SK-N-SH (cell line): ENCODE measurements at regions not wholly inside any gene's neighbourhood (a gene's known extent, or its start where the extent isn't known, plus 50 kb on each side); places are given as distances from the start of the nearest gene placed in this dataset.
"Not testable (repeated sequence)": the region's sequence is repeated elsewhere in the genome, so short reads cannot be mapped to it uniquely, and the experiment has no call there.

Experiments used
- CTCF ChIA-PET: fragments of 300-600, 350-600 bp; formaldehyde crosslinking; extraction: SDS; loops from one replicate; lab custom pipeline; 2021; lab: Yijun Ruan, JAX
- POLR2A ChIA-PET: fragments of 350-600 bp; sonication (Branson Sonifier 250); formaldehyde crosslinking; extraction: SDS; loops from one replicate; lab custom pipeline; 2020; ENCODE audit warnings: antibody characterized with exemption, inconsistent platforms; lab: Yijun Ruan, JAX
- DNase-seq: peaks from one replicate; pipeline ENCODE4 v3.0.0; 2012
- H2AFZ ChIP-seq: fragments of 200-600 bp; sonication (generic); 2 replicates; pipeline ENCODE4 v1.8.1; 2016; ENCODE audit warnings: antibody characterized with exemption, mild to moderate bottlenecking, low read depth
- H3F3A ChIP-seq: fragments of 200-600 bp; sonication (generic); replicated peaks from 2 replicates; pipeline ENCODE3; 2016; ENCODE audit warnings: antibody characterized with exemption, mild to moderate bottlenecking; ENCODE audit not compliant: insufficient read depth
- H3K27ac ChIP-seq, 2 experiments: fragments of 200-500 bp in 1 of 2; fragments of 200-600 bp in 1 of 2; sonication (Bioruptor generic) in 1 of 2; sonication (generic), shearing (Covaris generic) in 1 of 2; 2 replicates each; pipeline versions ENCODE4 v1.5.1 to v1.6.1; 2014 to 2016; ENCODE audit warnings: low read depth in 2 of 2, inconsistent platforms in 1 of 2, low read length in 1 of 2, mild to moderate bottlenecking in 1 of 2, mixed read lengths in 1 of 2
- H3K27me3 ChIP-seq: fragments of 200-600 bp; sonication (generic), shearing (Covaris generic); 2 replicates; pipeline ENCODE4 v1.6.1; 2016; ENCODE audit warnings: mixed run types; ENCODE audit not compliant: insufficient read depth
- H3K36me3 ChIP-seq, 2 experiments: fragments of 200-500 bp in 1 of 2; fragments of 200-600 bp in 1 of 2; sonication (Bioruptor generic) in 1 of 2; sonication (generic) in 1 of 2; replicated peaks in 1 of 2; 2 replicates each; pipeline versions ENCODE3 to v1.5.1; 2014 to 2016; ENCODE audit warnings: low read length in 1 of 2, mild to moderate bottlenecking in 1 of 2; ENCODE audit not compliant: insufficient read depth in 2 of 2, control insufficient read depth in 1 of 2
- H3K4me1 ChIP-seq, 2 experiments: fragments of 200-500 bp in 1 of 2; fragments of 200-600 bp in 1 of 2; sonication (Bioruptor generic) in 1 of 2; sonication (generic), shearing (Covaris generic) in 1 of 2; 2 replicates each; pipeline versions ENCODE4 v1.5.1 to v1.6.1; 2014 to 2016; ENCODE audit warnings: low read depth in 1 of 2, low read length in 1 of 2, mixed run types in 1 of 2; ENCODE audit not compliant: insufficient read depth in 2 of 2, control insufficient read depth in 1 of 2
- H3K4me2 ChIP-seq: fragments of 200-600 bp; sonication (generic), shearing (Covaris generic); 2 replicates; pipeline ENCODE4 v1.6.1; 2017; ENCODE audit warnings: mixed run types
- H3K4me3 ChIP-seq, 2 experiments: fragments of 200-500 bp in 1 of 2; fragments of 200-600 bp in 1 of 2; sonication (Bioruptor generic) in 1 of 2; sonication (generic), shearing (Covaris generic) in 1 of 2; 2 replicates each; pipeline versions ENCODE4 v1.5.1 to v1.8.1; 2014 to 2016; ENCODE audit warnings: low read depth in 2 of 2, inconsistent platforms in 1 of 2, low read length in 1 of 2, mild to moderate bottlenecking in 1 of 2, mixed read lengths in 1 of 2, moderate library complexity in 1 of 2
- H3K79me2 ChIP-seq: fragments of 200-600 bp; sonication (generic); 2 replicates; pipeline ENCODE4 v1.8.1; 2017; ENCODE audit warnings: mild to moderate bottlenecking; ENCODE audit not compliant: insufficient read depth
- H3K9ac ChIP-seq: fragments of 200-600 bp; sonication (generic); 2 replicates; pipeline ENCODE4 v1.6.1; 2017; ENCODE audit warnings: mixed run types
- H3K9me2 ChIP-seq: fragments of 200-600 bp; sonication (generic); 2 replicates; pipeline ENCODE4 v1.6.1; 2017; ENCODE audit warnings: mixed run types
- H3K9me3 ChIP-seq: fragments of 200-600 bp; sonication (generic); 2 replicates; pipeline ENCODE4 v1.6.1; 2017; ENCODE audit warnings: mixed run types, mild to moderate bottlenecking, moderate library complexity
- H4K20me1 ChIP-seq: fragments of 200-600 bp; sonication (generic); 2 replicates; pipeline ENCODE4 v1.6.1; 2017; ENCODE audit warnings: mild to moderate bottlenecking, mixed run types; ENCODE audit not compliant: insufficient read depth
- FOXM1 ChIP-seq: IDR thresholded peaks from 2 replicates; pipeline ENCODE4 v1.4.0; 2012; ENCODE audit warnings: low read depth, mild to moderate bottlenecking
- GATA2 ChIP-seq: sonication (generic); formaldehyde crosslinking; IDR thresholded peaks from 2 replicates; pipeline ENCODE4 v1.5.0; 2020; ENCODE audit warnings: mild to moderate bottlenecking, missing genetic modification reagents
- NRF1 ChIP-seq: IDR thresholded peaks from 2 replicates; pipeline ENCODE4 v1.6.1; 2012; ENCODE audit warnings: low read depth, mild to moderate bottlenecking, low read length
- RAD21 ChIP-seq: IDR thresholded peaks from 2 replicates; pipeline ENCODE4 v1.6.1; 2012; ENCODE audit warnings: mild to moderate bottlenecking, low read length
- RCOR1 ChIP-seq: fragments of 150-350 bp; IDR thresholded peaks from 2 replicates; pipeline ENCODE4 v1.6.1; 2017; ENCODE audit warnings: antibody characterized with exemption, low read length
- SMC3 ChIP-seq: IDR thresholded peaks from 2 replicates; pipeline ENCODE4 v1.6.1; 2012; ENCODE audit warnings: low read depth, low read length, improper control_type of control experiment
- WGBS: methylation state at CpG from one replicate; pipeline ENCODE4 v1.1.6; 2017; ENCODE audit warnings: low lambda C conversion rate; 5-methylcytosine and 5-hydroxymethylcytosine counted together
- TF ChIP-seq, protein P1 (sequence below): IDR thresholded peaks from 2 replicates; pipeline ENCODE4 v1.4.0; 2012; ENCODE audit warnings: low read depth
- TF ChIP-seq, protein P2 (sequence below): fragments of 200-600 bp; sonication (generic); IDR thresholded peaks from 2 replicates; pipeline ENCODE4 v1.6.1; 2017; ENCODE audit warnings: antibody characterized with exemption, mild to moderate bottlenecking, moderate library complexity
- TF ChIP-seq, protein P3 (sequence below): IDR thresholded peaks from 2 replicates; pipeline ENCODE4 v1.4.0; 2012; ENCODE audit warnings: low read depth, borderline replicate concordance
- TF ChIP-seq, protein P4 (sequence below): fragments of 150-350 bp; IDR thresholded peaks from 2 replicates; pipeline ENCODE4 v1.6.1; 2017; ENCODE audit warnings: antibody characterized with exemption, low read length, low read depth, borderline replicate concordance
- TF ChIP-seq, protein P5 (sequence below): IDR thresholded peaks from 2 replicates; pipeline ENCODE4 v1.4.0; 2012; ENCODE audit warnings: low read depth, borderline replicate concordance

DNA sequence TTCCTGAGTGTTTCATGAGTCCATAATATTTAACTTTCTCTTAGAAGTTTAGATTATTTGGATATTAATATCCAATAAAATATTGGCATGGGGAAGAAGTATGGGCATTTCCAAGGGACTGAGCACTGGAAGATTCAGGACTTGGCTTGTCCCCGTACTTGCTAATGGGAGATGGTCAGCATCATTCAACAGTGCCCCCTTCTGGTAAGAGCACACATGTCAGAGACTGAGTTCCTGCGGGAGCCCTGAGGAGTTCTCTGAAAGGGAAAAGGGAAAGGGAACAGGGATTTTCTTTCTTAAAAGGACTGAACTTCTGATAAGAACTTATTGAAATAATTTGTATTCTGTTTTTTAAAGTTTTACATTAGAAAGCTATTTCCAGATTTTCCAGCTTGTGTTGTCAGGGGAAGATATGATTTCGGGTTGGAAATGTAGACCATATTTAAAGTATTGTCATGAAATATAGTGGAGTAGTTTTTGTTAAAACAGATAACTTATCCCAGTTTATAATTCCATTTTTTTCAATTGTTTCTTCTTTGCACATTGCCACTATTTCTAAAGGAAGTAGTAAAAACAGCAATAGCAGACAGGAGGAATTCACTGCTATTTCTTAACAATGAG lies 59.8 kb upstream of the C12orf71 start:
- POLR2A ChIA-PET, result no interaction called here
- Histone ChIP-seq H3K9ac (no peak overlapping the region), H3K4me2 (no peak overlapping the region), H3K79me2 (no peaks in the 10 kb centered on the region), H3K9me3 (no peaks in the 10 kb centered on the region), H3K27me3 (no peaks in the 10 kb centered on the region), H4K20me1 (no peaks in the 10 kb centered on the region), H3K27ac (no peak overlapping the region), H3K36me3 (no peaks in the 10 kb centered on the region), H2AFZ (no peak overlapping the region), H3F3A (no peaks in the 10 kb centered on the region), H3K4me1 (no peaks in the 10 kb centered on the region), H3K9me2 (no peaks in the 10 kb centered on the region), H3K4me3 (no peak overlapping the region)
- WGBS, result 34% methylated on average over 3 of the region's 3 CpGs
- TF ChIP-seq GATA2 (no peak), SMC3 (peak; percentile 62), RAD21 (peak; percentile 77)
- TF ChIP-seq, protein P1, sequence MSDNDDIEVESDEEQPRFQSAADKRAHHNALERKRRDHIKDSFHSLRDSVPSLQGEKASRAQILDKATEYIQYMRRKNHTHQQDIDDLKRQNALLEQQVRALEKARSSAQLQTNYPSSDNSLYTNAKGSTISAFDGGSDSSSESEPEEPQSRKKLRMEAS, result peak; percentile 19; the same call in 1 of the 2 replicates
- TF ChIP-seq, protein P2, sequence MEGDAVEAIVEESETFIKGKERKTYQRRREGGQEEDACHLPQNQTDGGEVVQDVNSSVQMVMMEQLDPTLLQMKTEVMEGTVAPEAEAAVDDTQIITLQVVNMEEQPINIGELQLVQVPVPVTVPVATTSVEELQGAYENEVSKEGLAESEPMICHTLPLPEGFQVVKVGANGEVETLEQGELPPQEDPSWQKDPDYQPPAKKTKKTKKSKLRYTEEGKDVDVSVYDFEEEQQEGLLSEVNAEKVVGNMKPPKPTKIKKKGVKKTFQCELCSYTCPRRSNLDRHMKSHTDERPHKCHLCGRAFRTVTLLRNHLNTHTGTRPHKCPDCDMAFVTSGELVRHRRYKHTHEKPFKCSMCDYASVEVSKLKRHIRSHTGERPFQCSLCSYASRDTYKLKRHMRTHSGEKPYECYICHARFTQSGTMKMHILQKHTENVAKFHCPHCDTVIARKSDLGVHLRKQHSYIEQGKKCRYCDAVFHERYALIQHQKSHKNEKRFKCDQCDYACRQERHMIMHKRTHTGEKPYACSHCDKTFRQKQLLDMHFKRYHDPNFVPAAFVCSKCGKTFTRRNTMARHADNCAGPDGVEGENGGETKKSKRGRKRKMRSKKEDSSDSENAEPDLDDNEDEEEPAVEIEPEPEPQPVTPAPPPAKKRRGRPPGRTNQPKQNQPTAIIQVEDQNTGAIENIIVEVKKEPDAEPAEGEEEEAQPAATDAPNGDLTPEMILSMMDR, result peak; percentile 88
- CTCF ChIA-PET, result interaction anchor here (0.6 to 1.4 kb wide), 12 partner anchors 10 to 164 kb away, joined by 3 to 6 read pairs (median 3); no protein-coding TSS in a partner anchor
- DNase-seq, result peak; percentile 58

DNA sequence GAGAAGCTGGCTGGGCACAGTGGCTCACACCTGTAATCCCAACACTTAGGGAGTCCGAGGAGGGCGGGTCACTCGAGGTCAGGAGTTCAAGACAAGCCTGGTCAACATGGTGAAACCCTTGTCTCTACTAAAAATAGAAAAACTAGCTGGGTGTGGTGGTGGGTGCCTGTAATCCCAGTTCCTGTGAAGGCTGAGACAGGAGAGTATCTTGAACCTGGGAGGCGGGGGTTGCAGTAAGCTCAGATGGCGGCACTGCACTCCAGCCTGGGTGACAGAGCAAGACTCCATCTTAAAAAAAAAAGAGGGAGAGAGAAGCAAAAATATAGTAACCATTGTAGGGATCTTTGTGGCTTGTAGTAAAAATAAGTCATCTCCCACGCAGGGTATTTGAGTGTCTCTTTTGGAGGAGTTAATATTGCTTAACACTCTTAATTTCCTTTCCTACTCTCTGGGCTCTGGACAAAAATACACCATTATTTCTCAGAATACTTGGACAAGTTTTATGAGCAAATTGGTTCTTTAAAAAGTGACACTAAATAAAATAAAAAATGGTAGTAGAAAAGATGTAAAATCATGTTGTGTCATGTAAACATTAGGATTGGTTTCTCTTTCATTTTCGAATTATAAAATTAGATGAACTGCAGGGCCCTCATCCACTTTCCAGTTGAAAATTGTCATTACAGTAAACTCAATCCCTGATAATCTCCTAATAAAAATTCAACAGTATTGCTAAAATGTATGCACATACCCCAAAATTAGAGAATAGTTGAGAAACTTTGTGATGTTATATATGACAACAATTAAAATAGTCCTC lies 61.1 kb upstream of the C12orf71 start:
- no peak overlapping the region for H3K9ac ChIP-seq
- 84% methylated on average over 7 of the region's 7 CpGs for WGBS
- no peaks in the 10 kb centered on the region for H3K79me2 ChIP-seq
- H3F3A ChIP-seq, result no peaks in the 10 kb centered on the region
- no peak overlapping the region for H3K27ac ChIP-seq
- ChIA-PET CTCF (interaction anchor here (1.4 kb wide), 1 partner anchor 14 kb away, joined by 5 read pairs; no protein-coding TSS in a partner anchor), POLR2A (no interaction called here)
- no peaks in the 10 kb centered on the region for H3K4me1 ChIP-seq
- DNase-seq, result no peak
- no peaks in the 10 kb centered on the region for H3K27me3 ChIP-seq
- H3K9me3 ChIP-seq, result no peaks in the 10 kb centered on the region
- no peak overlapping the region for H3K4me3 ChIP-seq
- no peak overlapping the region for H3K4me2 ChIP-seq
- TF ChIP-seq, protein P3, sequence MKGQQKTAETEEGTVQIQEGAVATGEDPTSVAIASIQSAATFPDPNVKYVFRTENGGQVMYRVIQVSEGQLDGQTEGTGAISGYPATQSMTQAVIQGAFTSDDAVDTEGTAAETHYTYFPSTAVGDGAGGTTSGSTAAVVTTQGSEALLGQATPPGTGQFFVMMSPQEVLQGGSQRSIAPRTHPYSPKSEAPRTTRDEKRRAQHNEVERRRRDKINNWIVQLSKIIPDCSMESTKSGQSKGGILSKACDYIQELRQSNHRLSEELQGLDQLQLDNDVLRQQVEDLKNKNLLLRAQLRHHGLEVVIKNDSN, result no peak
- TF ChIP-seq SMC3 (no peak), FOXM1 (no peak), RCOR1 (no peak), NRF1 (no peak)
- TF ChIP-seq, protein P4, sequence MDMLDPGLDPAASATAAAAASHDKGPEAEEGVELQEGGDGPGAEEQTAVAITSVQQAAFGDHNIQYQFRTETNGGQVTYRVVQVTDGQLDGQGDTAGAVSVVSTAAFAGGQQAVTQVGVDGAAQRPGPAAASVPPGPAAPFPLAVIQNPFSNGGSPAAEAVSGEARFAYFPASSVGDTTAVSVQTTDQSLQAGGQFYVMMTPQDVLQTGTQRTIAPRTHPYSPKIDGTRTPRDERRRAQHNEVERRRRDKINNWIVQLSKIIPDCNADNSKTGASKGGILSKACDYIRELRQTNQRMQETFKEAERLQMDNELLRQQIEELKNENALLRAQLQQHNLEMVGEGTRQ, result no peak
- TF ChIP-seq, protein P5, sequence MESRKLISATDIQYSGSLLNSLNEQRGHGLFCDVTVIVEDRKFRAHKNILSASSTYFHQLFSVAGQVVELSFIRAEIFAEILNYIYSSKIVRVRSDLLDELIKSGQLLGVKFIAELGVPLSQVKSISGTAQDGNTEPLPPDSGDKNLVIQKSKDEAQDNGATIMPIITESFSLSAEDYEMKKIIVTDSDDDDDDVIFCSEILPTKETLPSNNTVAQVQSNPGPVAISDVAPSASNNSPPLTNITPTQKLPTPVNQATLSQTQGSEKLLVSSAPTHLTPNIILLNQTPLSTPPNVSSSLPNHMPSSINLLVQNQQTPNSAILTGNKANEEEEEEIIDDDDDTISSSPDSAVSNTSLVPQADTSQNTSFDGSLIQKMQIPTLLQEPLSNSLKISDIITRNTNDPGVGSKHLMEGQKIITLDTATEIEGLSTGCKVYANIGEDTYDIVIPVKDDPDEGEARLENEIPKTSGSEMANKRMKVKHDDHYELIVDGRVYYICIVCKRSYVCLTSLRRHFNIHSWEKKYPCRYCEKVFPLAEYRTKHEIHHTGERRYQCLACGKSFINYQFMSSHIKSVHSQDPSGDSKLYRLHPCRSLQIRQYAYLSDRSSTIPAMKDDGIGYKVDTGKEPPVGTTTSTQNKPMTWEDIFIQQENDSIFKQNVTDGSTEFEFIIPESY, result no peak
- H4K20me1 ChIP-seq, result no peaks in the 10 kb centered on the region
- H3K36me3 ChIP-seq, result no peaks in the 10 kb centered on the region
- peak overlapping the region; percentile 75 for H2AFZ ChIP-seq
- H3K9me2 ChIP-seq, result no peaks in the 10 kb centered on the region

DNA sequence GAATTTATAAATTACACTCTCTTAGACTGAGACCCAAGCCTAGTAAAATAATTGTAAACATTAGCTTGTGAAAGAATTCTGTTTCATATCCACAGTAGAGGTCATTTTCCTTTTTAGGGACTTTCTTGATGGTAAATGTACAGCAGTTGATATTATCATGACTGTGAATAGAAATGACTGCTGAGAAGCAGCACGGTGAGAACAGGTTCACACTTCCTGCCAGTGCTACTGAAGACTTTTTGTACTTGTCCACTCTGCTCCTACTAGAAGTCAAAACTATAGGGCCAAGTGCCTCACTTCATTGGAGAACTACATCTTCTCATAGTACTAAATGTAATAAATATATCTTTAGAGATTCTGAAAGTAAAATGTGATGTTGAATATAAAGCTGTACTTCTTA lies 63.3 kb upstream of the C12orf71 start:
- H3K9me2 ChIP-seq, POLR2A ChIA-PET, H3K4me1 ChIP-seq, DNase-seq, H3K4me3 ChIP-seq, H3K9ac ChIP-seq, H4K20me1 ChIP-seq, H3K27ac ChIP-seq, H2AFZ ChIP-seq, H3K9me3 ChIP-seq, H3K79me2 ChIP-seq, CTCF ChIA-PET, H3K36me3 ChIP-seq, H3K27me3 ChIP-seq, H3K4me2 ChIP-seq, H3F3A ChIP-seq: not testable (repeated sequence)
- WGBS, result 38% methylated on average over 1 of the region's 1 CpG
